ENCODE measurements at regions not wholly inside any gene's neighbourhood (a gene's known extent, or its start where the extent isn't known, plus 50 kb on each side); places are given as distances from the start of the nearest gene placed in this dataset.

DNA sequence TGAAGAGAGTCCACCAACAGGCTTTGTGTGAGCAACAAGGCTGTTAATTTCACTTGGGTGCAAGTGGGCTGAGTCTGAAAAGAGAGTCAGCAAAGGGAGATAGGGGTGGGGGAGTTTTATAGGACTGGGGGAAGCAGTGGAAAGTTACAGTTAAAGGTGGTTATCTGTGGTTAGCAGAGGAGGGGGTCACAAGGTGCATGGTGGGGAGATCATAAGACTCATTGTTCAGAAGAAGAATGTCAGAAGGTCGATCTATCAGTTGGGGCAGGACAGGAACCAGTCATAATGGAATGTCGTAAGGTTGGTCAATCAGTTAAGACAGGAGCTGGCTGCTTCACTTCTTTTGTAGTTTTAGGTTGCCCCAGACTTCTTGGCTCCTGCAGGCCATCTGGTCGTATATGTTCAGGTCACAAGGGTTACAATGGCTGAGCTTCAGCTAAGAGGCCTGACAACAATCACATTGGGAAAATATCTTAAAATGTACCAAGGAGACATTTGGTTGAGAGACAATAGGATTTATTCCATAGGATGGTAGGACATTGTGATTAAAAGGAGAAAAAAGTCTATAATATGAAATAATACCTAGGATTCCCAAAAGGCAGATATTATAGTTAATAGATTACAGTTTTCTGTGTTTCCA lies 356.4 kb downstream of the ANKRD7 start:
- no peak for DNase-seq

DNA sequence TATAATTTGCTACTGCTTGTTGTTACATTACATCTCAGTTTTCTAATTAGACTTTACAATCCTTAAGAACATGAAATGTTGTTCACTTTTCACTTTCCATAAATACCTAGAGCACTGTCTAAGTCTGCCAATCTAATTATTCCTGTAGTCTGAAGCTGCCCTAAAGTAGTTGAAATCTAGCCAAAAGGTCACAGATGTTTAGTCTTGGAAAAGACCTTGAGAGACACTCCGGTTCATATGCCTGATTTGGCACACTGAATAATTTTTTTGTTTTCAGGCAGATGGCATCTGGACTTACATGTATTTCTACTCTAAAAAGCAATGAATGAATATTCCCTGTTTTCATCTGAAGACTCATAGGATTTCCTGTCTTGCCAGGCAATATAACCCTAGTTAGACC lies 359.1 kb downstream of the ANKRD7 start:
- DNase-seq: no peak

DNA sequence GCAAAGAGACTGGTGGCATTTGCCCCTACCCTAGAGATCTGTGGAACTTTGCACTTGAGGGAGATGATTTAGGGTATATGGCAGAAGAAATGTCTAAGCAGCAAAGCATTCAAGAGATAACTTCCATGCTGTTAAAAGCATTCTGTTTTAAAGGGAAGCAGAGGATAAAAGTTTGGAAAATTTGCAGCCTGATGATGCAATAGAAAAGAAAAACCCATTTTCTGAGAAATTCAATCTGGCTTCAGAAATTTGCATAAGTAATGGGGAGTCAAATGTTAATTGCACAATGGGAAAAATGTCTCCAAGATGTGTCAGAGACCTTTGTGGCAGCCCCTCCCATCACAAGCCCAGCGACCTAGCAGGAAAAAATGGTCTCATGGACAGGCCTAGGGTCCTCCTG lies 361.7 kb downstream of the ANKRD7 start:
- no peak for DNase-seq

DNA sequence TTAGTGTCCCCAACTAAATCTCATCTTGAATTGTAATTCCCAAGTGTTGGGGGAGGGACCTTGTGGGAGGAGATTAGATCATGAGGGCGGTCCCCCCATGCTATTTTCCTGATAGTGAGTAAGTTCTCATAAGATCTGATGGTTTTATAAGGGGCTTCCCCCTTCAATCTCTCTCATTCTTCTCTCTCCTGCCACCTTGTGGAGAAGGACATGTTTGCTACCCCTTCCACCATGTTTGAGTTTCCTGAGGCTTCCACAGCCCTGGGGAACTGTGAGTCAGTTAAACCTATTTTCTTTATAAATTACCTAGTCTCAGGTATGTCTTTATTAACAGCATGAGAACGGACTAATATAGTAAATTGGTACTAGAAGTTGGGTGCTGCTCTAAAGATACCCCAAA lies 365.6 kb downstream of the ANKRD7 start:
- DNase-seq: peak in 1 of 5 donors; percentile 0

DNA sequence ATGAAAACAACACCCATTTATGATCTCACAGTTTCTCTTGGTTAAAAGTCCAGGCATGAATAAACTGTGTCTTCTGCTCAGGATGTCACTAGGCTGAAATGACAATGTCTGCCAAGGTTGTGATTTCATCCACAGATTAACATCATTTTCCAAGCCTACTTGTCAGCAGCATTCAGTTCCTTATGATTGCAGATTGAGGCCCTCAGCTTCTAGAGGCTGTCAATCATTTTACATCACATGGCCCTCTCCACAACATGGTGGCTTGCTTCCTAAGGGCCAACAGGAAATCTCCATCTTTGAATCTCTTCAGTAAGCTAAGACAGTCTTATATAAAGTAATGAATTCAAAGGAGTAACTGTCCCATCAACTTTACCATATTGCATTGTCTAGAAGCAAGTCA lies 377.6 kb downstream of the ANKRD7 start:
- no peak for DNase-seq

DNA sequence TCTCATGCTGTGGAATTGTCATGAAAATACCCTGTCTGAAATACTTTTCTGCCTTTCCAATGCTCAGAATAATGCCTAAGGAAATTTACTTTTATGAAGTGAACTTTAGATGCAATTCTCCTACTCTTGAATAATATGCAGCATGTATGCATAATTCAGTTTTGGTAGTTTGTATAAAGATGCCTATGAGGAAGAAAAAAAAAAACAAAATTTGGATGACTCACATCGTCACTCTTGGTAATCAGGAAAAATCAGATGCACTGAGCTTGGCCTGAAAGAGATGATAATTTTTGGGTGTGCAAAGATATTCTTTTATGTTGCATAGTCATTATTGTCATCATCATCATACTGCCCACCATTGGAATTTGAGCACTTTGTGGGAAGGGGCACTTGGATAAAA lies 382.1 kb downstream of the ANKRD7 start:
- no peak for DNase-seq

DNA sequence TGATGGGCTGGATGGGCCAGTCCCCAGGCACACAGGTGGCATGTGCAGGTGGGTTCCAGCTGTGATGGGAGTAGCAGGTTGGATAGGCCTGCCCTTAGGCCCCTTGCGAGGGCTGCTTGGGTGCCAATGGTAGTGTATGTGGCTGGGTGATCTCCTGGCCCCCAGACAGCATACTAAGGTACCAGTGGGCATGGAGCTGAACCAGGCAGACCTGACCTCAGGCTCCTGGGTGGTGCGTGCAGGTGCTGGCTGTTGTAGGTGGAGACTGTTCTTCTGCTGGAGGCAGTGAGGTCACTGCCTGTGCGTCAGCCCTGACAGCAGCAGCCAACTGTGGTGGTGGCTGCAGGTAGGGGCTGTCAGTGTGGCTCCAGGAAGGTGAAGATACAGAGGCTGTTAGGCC lies 384.7 kb downstream of the ANKRD7 start:
- no peak for DNase-seq

DNA sequence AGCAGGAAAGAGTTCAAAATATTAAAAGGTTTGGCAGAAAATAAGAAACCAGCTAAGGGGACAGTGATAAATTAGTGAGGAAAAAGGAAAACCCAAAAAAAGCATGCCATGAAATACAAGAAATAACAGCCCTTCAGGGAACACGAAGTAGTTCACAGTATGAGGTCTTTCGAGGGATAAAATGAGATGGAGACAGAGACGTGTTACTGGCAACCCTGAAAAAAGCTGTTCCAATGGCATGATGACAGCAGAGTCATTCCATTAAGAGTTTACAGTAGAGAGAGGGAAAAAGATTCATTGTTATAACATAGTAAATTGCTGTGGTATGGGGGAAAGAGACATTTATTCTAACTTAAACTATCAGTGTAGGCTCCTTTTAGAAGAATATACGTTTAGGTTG lies 391.2 kb downstream of the ANKRD7 start:
- no peak for DNase-seq

DNA sequence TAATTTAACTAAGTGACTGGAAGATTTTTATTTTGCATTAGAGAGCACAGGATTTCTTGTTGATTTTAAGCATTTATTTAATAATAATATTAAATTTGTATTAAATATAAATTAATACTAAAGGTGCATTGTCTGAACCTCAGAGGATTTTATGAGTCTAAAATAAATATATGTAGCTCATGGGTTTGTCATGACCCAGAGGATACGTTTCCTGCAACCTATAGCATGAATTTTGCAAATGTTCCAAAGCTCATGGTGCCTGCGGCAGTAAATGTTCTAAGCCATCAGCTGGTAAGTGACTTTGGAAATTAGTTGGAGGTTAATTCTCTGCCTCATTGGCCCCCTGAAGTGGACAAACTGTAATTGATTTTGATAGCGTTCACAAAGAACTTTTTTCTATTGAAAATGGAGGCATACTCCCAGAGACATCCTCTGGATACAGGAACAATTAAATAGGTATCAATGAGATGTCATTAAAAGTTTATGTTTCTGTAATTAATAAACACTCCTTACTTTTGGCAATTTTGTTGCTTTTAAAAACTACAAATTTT lies 397.4 kb downstream of the ANKRD7 start:
- no peak for DNase-seq

DNA sequence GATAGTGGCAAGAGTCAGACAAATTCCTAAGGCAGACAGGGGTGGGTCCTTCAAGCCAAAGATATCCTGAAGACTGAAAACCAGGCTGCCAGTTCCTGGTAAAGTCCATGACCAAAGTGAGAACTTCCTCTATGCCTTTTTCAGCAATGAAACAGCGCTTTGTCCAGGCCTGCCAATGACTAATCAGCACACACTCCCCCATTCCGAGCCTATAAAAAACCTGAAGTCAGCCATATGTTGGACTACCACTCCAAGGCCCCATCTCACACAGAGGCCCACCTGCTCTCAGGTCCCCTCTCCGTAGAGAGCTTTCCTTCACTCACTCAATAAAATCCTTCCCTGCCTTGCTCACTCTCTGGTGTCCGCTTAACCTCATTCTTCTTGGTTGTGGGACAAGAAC lies 402.2 kb downstream of the ANKRD7 start:
- DNase-seq: no peak

DNA sequence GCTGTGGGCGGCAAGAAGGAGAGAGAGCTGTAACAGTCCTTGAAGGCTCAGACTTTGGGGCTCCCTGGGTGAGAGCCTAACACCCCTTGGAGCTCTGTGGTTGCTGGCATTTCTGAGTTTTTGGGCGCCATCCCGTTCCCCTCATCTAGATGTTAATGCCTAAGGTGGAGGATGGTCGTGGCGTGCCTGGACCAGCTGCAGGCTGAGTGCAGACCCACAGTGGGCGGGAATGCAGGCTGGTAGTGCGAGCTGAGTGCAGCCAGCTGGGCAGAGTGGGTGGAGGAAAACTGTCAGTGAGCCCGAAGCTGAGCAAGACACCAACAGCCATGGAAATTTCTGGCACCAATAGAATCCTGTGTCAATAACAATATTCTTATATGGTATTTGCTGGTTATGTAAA lies 403.0 kb downstream of the ANKRD7 start:
- DNase-seq: no peak

DNA sequence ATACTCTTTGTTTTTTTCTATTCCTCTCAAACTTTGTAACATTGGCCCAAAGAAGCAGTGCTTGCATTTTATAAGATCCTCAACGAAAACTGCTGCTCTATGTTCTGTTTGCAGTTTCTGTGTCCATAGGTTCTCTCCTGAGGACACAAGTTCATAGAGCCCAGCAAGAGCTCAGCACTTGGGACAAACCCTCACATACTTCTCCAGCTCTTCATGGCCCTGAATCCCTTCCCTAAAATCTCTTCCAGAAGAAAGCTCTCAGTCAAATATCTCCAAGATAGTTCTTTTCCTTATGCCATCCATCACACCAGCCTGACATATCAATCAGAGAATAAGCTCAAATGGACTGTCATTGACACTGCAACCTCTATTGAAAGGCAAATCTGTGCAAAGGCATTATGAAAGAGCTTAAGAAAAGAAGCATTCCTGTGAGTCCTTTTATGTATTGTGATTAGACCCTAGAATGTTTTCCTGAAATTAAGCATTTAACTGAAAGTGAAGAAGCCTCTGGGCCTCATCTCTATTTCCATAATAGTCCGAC lies 405.5 kb downstream of the ANKRD7 start:
- DNase-seq: no peak

DNA sequence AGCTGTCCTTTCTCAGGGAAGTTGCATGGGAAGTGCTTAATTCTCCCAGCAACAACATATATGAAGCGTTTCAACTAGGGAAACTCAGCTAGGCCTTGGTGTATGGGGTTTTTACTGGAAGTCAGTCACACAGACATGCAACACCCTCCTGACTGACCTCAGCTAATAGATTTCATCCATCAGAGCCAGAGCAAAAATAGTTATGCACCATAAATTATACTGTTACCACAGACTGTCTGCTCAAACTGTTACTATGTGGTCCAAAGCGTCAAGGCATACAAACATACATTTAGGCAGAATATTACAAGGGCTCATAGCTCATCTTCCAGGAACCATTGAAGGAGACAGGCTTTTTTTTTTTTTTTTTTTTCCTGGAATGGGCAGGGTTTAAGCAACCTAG lies 417.9 kb downstream of the ANKRD7 start:
- no peak for DNase-seq

DNA sequence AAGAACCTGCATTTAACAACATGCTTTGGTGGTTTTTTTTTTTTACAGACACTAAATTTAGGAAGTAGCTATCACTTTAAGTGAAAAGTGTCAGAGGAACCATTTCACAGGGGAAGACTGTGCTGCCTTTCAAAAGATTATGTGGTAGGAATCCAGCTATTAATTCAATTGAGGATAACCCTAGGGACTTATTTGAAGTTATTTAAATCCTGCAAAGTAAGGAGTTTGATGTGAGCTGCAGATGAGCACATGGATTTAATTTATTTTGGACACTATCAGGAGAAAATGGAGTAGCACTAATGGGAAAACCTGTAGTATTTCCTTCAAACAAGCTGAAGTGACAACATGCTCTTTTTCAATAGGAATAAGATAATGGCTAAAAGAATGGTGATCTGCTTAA lies 419.8 kb downstream of the ANKRD7 start:
- no peak for DNase-seq

DNA sequence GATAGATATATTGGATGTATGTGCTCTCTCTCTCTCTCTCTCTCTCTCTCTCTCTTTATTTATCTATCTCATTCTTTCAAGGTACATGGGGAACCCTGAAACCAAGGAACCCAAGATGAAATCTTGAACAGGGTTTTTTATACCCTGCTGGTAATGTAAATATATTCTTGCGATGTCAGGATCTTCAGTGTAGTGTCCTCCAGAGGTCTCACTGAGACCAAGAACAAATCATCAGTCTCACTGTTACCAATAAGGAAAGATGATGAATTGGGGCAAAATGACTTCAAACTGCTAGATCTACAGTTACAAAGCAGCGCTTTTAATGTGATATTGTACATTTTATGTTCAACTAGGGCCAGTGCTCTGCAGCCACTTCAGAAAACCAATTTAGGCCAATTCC lies 423.5 kb downstream of the ANKRD7 start:
- no peak for DNase-seq

DNA sequence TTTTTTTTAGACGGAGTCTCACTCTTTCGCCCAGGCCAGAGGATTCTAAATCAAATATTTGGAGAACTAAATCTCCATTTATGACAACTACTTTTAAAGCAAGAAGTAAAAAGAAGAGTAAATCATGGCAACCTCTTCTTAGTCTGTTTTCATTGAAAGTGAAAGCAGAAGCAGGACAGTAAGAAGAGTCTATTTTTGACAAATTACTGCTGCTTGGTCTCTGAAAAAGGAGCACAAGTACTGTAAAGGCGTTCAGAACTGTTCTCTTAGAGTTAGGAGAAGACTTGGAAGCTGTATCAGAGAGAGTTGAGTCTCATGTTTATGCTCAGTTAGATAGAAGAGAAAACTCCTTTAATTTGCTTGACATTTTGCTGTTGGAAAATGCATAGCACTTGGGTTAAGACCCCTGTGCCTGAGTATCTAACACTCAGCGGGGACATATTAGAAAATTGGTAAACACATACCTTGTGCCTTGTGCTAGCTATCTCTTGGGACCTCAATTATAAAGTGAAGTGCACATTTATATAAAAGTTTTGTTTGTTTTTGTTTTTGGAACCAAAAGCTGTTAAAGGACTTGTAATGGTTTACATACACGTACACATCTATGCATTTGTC lies 433.0 kb downstream of the ANKRD7 start:
- DNase-seq: no peak

DNA sequence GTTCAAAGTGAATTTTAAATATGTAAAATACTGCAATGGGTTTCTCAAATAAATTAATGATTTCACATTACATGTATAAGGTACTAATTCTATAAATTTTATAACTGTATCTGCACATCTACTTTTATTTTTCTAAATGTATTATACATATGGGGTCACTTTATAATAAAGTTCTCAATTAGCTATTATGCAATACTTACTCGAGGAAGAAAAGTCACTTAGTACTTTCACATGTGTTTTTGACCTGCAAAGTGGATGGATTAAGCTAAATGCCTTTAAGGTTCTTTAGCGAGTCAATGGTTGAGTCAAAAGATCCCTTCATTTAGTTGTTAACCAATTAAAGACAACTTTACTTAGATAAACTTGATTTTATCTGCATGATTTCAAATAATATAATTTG lies 437.8 kb downstream of the ANKRD7 start:
- no peak for DNase-seq

DNA sequence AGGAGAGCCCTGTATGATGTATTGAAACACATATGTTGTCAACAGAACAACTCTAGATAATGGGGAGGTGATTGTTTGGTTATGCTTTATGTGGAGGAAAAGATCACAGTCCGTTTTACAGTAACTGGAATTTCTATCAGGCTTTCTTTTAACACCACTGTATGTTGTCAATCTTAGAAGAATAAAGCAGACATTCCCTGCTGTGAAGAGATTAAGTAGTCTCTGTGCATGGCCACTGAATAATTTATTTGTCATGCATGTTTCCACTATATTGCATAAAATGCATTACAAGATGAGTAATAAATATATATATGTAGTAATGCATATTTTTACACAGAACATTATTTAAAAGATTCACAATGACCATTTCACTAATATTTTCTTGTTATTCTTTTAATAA lies 440.0 kb downstream of the ANKRD7 start:
- DNase-seq: no peak

DNA sequence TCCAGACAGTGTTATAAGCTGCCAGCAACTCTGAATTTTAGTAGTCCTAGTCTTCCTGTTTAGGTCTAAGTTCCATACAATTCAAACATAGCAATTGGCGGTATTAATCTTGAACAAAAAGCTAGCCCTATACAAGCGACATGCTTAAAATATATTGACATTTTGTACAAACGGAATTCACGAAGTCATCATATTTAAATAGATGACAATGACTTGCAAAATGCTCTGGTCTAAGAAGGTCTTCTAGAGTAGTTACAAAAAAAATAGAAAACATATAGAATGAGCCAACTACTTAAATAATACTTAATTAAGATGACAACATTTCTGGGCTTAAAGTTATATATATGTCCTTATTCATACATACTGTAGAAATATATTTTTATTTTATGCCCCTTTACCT lies 446.6 kb downstream of the ANKRD7 start:
- DNase-seq: no peak

DNA sequence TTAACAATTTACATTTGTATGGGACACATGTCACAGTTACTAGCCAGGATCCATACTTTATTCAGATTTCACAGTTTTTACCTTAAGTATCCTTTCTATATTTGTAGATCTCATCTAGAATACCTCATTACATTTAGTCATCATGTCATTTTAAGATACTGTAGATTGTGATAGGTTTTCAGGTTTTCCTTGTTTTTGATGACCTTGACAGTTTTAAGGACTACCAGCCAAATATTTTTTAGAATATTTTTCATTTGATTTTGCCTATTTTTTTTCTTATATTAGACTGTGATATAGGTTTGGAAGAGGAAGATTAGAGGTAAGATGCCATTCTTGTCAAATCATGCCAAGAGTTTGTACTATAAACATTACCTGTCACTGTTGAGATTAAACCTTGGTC lies 460.3 kb downstream of the ANKRD7 start:
- DNase-seq: no peak

DNA sequence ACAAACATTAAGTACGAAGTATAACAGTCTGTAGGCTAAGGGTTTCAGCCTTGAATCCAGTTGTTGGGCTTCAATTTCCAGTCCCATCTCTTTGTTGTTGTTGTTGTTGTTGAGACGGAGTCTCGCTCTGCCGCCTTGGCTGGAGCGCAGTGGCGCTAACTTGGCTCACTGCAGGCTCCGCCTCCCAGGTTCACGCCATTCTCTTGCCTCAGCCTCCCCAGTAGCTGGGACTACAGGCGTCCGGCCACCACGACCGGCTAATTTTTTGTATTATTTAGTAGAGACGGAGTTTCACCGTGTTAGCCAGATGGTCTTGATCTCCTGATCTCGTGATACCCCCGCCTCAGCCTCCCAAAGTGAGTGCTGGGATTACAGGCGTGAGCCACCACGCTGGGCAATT lies 464.9 kb downstream of the ANKRD7 start:
- DNase-seq: no peak

DNA sequence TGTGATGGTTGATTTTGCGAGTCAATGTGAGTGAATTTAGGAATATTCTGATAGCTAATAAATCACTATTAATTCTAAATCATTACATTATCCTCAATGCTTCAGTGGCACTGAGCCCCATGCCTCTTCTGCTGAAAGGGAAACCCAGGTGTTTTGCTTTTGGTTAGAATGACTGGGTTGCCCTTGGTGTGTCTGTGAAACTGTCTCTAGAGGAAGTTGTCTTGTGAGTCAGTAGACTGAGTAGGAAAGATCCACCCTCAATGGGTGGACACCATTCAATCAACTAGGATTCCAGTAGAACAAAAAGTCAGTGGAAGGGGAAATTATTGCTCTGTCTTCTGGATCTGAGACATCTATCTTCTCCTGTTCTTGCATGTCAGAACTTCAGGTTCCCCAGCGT lies 472.4 kb downstream of the ANKRD7 start:
- DNase-seq: no peak

DNA sequence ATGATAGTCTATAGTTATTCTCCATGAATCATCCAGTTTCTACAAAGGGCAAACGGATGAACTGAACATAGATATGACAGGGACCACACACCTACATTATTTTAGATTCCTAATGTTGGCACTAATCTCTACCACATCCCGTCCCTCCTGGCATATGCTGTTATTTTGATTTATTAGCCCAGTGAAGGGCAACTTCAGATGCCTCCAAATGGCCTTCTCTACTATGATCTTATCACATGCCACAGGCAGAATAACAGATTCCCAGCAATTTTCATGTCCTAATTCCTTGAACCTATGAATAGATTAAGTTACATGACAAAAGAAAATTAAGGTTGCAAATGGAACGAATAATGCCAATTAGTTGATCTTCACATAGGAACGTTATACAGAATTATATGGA lies 474.7 kb downstream of the ANKRD7 start:
- DNase-seq: no peak

DNA sequence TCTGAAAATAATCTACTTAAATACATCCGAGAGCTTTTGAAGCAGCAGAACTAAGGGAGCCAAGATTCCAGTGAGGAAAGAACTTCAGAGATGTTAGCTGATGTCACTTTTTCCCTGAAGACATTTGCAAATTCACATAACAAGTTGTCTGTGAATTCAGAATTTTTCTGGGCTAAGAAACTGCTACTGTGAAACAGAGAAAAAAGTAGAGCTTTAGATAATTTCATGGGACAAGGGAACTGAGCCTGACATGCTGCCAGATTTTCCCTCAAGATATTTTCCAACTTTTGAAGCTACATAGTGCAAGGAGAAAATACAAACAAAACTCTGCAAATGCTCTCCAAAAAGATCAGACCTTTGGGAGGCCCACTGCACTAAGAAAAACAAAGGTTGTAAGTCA lies 484.2 kb downstream of the ANKRD7 start:
- no peak for DNase-seq

DNA sequence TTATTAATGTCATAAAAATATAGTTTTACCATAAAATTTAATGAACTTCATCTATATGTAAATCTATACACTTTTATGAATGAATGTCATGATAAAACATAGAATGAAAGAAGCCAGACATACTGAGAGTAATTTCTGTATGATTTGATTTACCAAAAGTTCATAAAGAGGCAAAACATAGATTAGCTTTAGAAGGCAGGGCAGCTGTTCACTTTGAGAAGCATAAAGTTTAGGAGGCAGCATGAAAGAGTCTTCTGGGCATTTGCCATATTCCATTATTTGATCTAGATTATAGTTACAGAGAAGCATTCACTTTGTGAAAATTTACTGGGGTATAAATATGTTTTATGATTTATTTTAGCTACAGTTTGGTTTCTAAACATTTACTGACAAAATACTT lies 487.2 kb downstream of the ANKRD7 start:
- DNase-seq: no peak
